ENCODE measurements at regions not wholly inside any gene's neighbourhood (a gene's known extent, or its start where the extent isn't known, plus 50 kb on each side); places are given as distances from the start of the nearest gene placed in this dataset.

GRCh38 chr7:24110056-24110455, 173.9 kb upstream of the NPY start:
- TF ChIP-seq CTCF (IDR thresholded peaks at IDR 0.05) (no peak), POLR2AphosphoS5 (IDR thresholded peaks at IDR 0.05) (no peak)
